H1 (cell line): ENCODE measurements at regions not wholly inside any gene's neighbourhood (a gene's known extent, or its start where the extent isn't known, plus 50 kb on each side); places are given as distances from the start of the nearest gene placed in this dataset.

ENCODE experiments used
- CTCF ChIA-PET: fragments of 300-600 bp; sonication (Branson Sonifier 250); formaldehyde crosslinking; loops from one replicate; lab custom pipeline; 2021; ENCODE audit not compliant: partially characterized antibody; lab: Charles Lee
- POLR2A ChIA-PET: fragments of 300-600 bp; sonication (Branson Sonifier 250); formaldehyde crosslinking; loops from one replicate; lab custom pipeline; 2021; ENCODE audit warnings: inconsistent platforms; ENCODE audit not compliant: partially characterized antibody; lab: Charles Lee
- DNase-seq, 2 experiments: peaks; one replicate each; pipeline versions ENCODE4 v3.0.0 to v3.0.0-alpha.2; 2010 to 2022; ENCODE audit warnings: low spot score in 2 of 2, low read depth in 1 of 2, mixed read lengths in 1 of 2
- FAIRE-seq: peaks from 2 replicates; lab custom pipeline; 2011; peaks lifted over from hg19 to GRCh38; lab: Jason Lieb, UNC
- H2AFZ ChIP-seq: 2 replicates; pipeline ENCODE4 v1.8.1; 2012; ENCODE audit warnings: low read length, inconsistent platforms
- H2AK5ac ChIP-seq: 2 replicates; pipeline ENCODE4 v1.6.1; 2013; ENCODE audit warnings: low read depth, low read length
- H2BK120ac ChIP-seq: replicated peaks from 2 replicates; pipeline ENCODE3; 2013; ENCODE audit warnings: low read depth, low read length, inconsistent platforms
- H2BK12ac ChIP-seq: 2 replicates; pipeline ENCODE4 v1.6.1; 2013; ENCODE audit warnings: low read depth, low read length
- H2BK15ac ChIP-seq: 2 replicates; pipeline ENCODE4 v1.6.1; 2013; ENCODE audit warnings: low read length
- H2BK20ac ChIP-seq: 2 replicates; pipeline ENCODE4 v1.6.1; 2013; ENCODE audit warnings: low read length
- H2BK5ac ChIP-seq: 2 replicates; pipeline ENCODE4 v1.6.1; 2013; ENCODE audit warnings: low read depth, low read length
- H3K14ac ChIP-seq: 2 replicates; pipeline ENCODE4 v1.6.1; 2013; ENCODE audit warnings: inconsistent platforms; ENCODE audit not compliant: insufficient read length
- H3K18ac ChIP-seq: 2 replicates; pipeline ENCODE4 v1.6.1; 2013; ENCODE audit warnings: low read length; ENCODE audit errors: extremely low read depth
- H3K23ac ChIP-seq: 2 replicates; pipeline ENCODE4 v1.6.1; 2013; ENCODE audit warnings: inconsistent platforms; ENCODE audit not compliant: insufficient read length
- H3K23me2 ChIP-seq: 2 replicates; pipeline ENCODE4 v1.6.1; 2013; ENCODE audit warnings: low read depth, low read length
- H3K27ac ChIP-seq: 2 replicates; pipeline ENCODE4 v1.6.1; 2011; ENCODE audit warnings: low read depth, low read length, inconsistent platforms
- H3K27me3 ChIP-seq, 4 experiments: replicated peaks in 1 of 4; 1 replicate in 1 of 4; 2 replicates in 3 of 4; pipeline versions ENCODE4 v1.6.1 to v1.8.1; 2011 to 2013; ENCODE audit warnings: low read length in 3 of 4, mild to moderate bottlenecking in 3 of 4, inconsistent platforms in 2 of 4, mixed read lengths in 2 of 4, moderate library complexity in 1 of 4; ENCODE audit not compliant: control insufficient read depth in 3 of 4, insufficient read depth in 3 of 4; ENCODE audit errors: extremely low read depth in 1 of 4
- H3K36me3 ChIP-seq, 4 experiments: 2 replicates each; pipeline versions ENCODE4 v1.6.1 to v1.8.1; 2011 to 2013; ENCODE audit warnings: mild to moderate bottlenecking in 4 of 4, low read length in 3 of 4, moderate library complexity in 2 of 4, control low read depth in 1 of 4, inconsistent platforms in 1 of 4; ENCODE audit not compliant: insufficient read depth in 4 of 4, control insufficient read depth in 2 of 4
- H3K4ac ChIP-seq: replicated peaks from 2 replicates; pipeline ENCODE3; 2013; ENCODE audit warnings: low read length, low read depth, mixed read lengths, inconsistent platforms; ENCODE audit not compliant: insufficient read length
- H3K4me1 ChIP-seq, 4 experiments: replicated peaks in 1 of 4; 1 replicate in 1 of 4; 2 replicates in 3 of 4; pipeline versions ENCODE4 v1.6.1 to v1.8.1; 2011 to 2013; ENCODE audit warnings: low read length in 3 of 4, inconsistent platforms in 2 of 4, mixed read lengths in 1 of 4; ENCODE audit not compliant: insufficient read depth in 4 of 4, control insufficient read depth in 3 of 4
- H3K4me2 ChIP-seq, 2 experiments: 2 replicates each; pipeline versions ENCODE4 v1.6.1 to v1.8.1; 2011 to 2013; ENCODE audit warnings: low read depth in 2 of 2, low read length in 2 of 2, control low read depth in 1 of 2, inconsistent platforms in 1 of 2, mild to moderate bottlenecking in 1 of 2; ENCODE audit not compliant: insufficient read depth in 1 of 2
- H3K4me3 ChIP-seq, 4 experiments: fragments of 200-600, 300-600 bp in 1 of 4; sonication (generic), shearing (Covaris generic), sonication (Bioruptor Twin) in 1 of 4; 2 replicates each; pipeline versions ENCODE4 v1.5.1 to v1.8.1; 2011 to 2016; ENCODE audit warnings: low read length in 4 of 4, low read depth in 3 of 4, control low read depth in 2 of 4, inconsistent platforms in 2 of 4, mild to moderate bottlenecking in 2 of 4, mixed read lengths in 1 of 4, moderate library complexity in 1 of 4; ENCODE audit not compliant: insufficient read depth in 2 of 4; ENCODE audit errors: extremely low read depth in 1 of 4
- H3K56ac ChIP-seq: replicated peaks from 2 replicates; pipeline ENCODE3; 2013; ENCODE audit warnings: low read depth, mild to moderate bottlenecking, mixed read lengths, low read length, inconsistent platforms; ENCODE audit not compliant: insufficient read length
- H3K79me1 ChIP-seq: 2 replicates; pipeline ENCODE4 v1.6.1; 2013; ENCODE audit warnings: low read depth, low read length, control low read depth
- H3K79me2 ChIP-seq, 2 experiments: 2 replicates each; pipeline versions ENCODE4 v1.6.1 to v1.8.1; 2012 to 2013; ENCODE audit warnings: low read length in 2 of 2, mild to moderate bottlenecking in 2 of 2, inconsistent platforms in 1 of 2; ENCODE audit not compliant: insufficient read depth in 2 of 2, control insufficient read depth in 1 of 2
- H3K9ac ChIP-seq, 4 experiments: replicated peaks in 1 of 4; 1 replicate in 1 of 4; 2 replicates in 3 of 4; pipeline versions ENCODE4 v1.6.1 to v1.8.1; 2011 to 2013; ENCODE audit warnings: low read depth in 3 of 4, low read length in 3 of 4, control low read depth in 2 of 4, mild to moderate bottlenecking in 2 of 4, moderate library complexity in 2 of 4, inconsistent platforms in 1 of 4; ENCODE audit errors: extremely low read depth in 1 of 4
- H3K9me3 ChIP-seq, 2 experiments: 2 replicates each; pipeline versions ENCODE4 v1.6.1 to v1.8.1; 2012 to 2013; ENCODE audit warnings: mild to moderate bottlenecking in 2 of 2, moderate library complexity in 2 of 2, control low read depth in 1 of 2, inconsistent platforms in 1 of 2, low read depth in 1 of 2, low read length in 1 of 2, mixed read lengths in 1 of 2; ENCODE audit not compliant: insufficient read depth in 2 of 2
- H4K20me1 ChIP-seq, 2 experiments: replicated peaks in 1 of 2; 2 replicates each; pipeline versions ENCODE3 to v1.8.1; 2011 to 2013; ENCODE audit warnings: inconsistent platforms in 2 of 2, low read length in 2 of 2, mild to moderate bottlenecking in 1 of 2; ENCODE audit not compliant: insufficient read depth in 2 of 2, control insufficient read depth in 1 of 2
- H4K5ac ChIP-seq: 2 replicates; pipeline ENCODE4 v1.6.1; 2013; ENCODE audit warnings: low read length, low read depth, mixed read lengths, inconsistent platforms; ENCODE audit not compliant: insufficient read length
- H4K8ac ChIP-seq: 2 replicates; pipeline ENCODE4 v1.8.0; 2013; ENCODE audit warnings: mild to moderate bottlenecking, moderate library complexity, low read length, inconsistent platforms; ENCODE audit not compliant: insufficient read depth; ENCODE audit errors: extremely low read depth
- H4K91ac ChIP-seq: replicated peaks from 2 replicates; pipeline ENCODE3; 2013; ENCODE audit warnings: low read length, mixed read lengths, inconsistent platforms; ENCODE audit not compliant: insufficient read length
- ATF2 ChIP-seq: IDR thresholded peaks from 2 replicates; pipeline ENCODE4 v1.6.1; 2012; ENCODE audit warnings: low read length, inconsistent platforms
- ATF3 ChIP-seq: IDR thresholded peaks from 2 replicates; pipeline ENCODE4 v1.6.1; 2011; ENCODE audit warnings: low read depth, mild to moderate bottlenecking, low read length; ENCODE audit not compliant: insufficient read depth
- CEBPB ChIP-seq: IDR thresholded peaks from 2 replicates; pipeline ENCODE4 v1.6.1; 2012; ENCODE audit warnings: low read depth, low read length
- CHD1 ChIP-seq: IDR thresholded peaks from 2 replicates; pipeline ENCODE4 v1.6.1; 2012; ENCODE audit warnings: low read depth, low read length, improper control_type of control experiment
- EP300 ChIP-seq, 2 experiments: IDR thresholded peaks; 1 replicate in 1 of 2; 2 replicates in 1 of 2; pipeline ENCODE4 v1.6.1; 2011 to 2012; ENCODE audit warnings: low read depth in 2 of 2, low read length in 2 of 2, mild to moderate bottlenecking in 2 of 2, borderline replicate concordance in 1 of 2, inconsistent platforms in 1 of 2, moderate library complexity in 1 of 2
- FOSL1 ChIP-seq: IDR thresholded peaks from 2 replicates; pipeline ENCODE4 v1.6.1; 2011; ENCODE audit warnings: mild to moderate bottlenecking, low read depth, low read length, moderate library complexity; ENCODE audit not compliant: insufficient read depth
- KDM4A ChIP-seq: IDR thresholded peaks from one replicate; pipeline ENCODE4 v1.7.1; 2012; ENCODE audit warnings: low read depth, mild to moderate bottlenecking, moderate library complexity, low read length, inconsistent platforms; ENCODE audit not compliant: severe bottlenecking
- POLR2A ChIP-seq, 2 experiments: IDR thresholded peaks; 1 replicate in 1 of 2; 2 replicates in 1 of 2; pipeline ENCODE4 v1.6.1; 2011; ENCODE audit warnings: low read depth in 2 of 2, low read length in 2 of 2, mild to moderate bottlenecking in 2 of 2; ENCODE audit errors: control extremely low read depth in 1 of 2
- RFX5 ChIP-seq: IDR thresholded peaks from 2 replicates; pipeline ENCODE4 v1.6.1; 2011; ENCODE audit warnings: low read depth, low read length, improper control_type of control experiment, borderline replicate concordance
- TAF7 ChIP-seq: optimal IDR thresholded peaks from 2 replicates; pipeline ENCODE3; 2011; ENCODE audit warnings: low read depth, mild to moderate bottlenecking, inconsistent platforms, low read length, moderate library complexity, borderline replicate concordance
- WGBS, 2 experiments: shearing (Covaris generic) in 1 of 2; methylation state at CpG; one replicate each; pipeline versions ENCODE4 v1.1.6 to v1.1.7; 2013 to 2015; ENCODE audit warnings: low lambda C conversion rate in 2 of 2, mixed read lengths in 2 of 2, inconsistent platforms in 1 of 2, low coverage in 1 of 2, missing lambda C conversion rate in 1 of 2; ENCODE audit not compliant: insufficient replicate concordance in 2 of 2, insufficient coverage in 1 of 2, insufficient read length in 1 of 2; ENCODE audit errors: extremely low coverage in 1 of 2, missing lambda C conversion rate in 1 of 2; 5-methylcytosine and 5-hydroxymethylcytosine counted together

GRCh38 chr7:155867280-155867679, 55.0 kb upstream of the SHH start:
- Histone ChIP-seq H4K91ac (no peak overlapping the region), H2AK5ac (no peak overlapping the region), H3K27me3 (no peaks in the 10 kb centered on the region), H3K27ac (no peak overlapping the region), H3K79me2 (no peaks in the 10 kb centered on the region), H3K23me2 (no peaks in the 10 kb centered on the region), H3K4me3 (no peak overlapping the region), H3K9ac (no peak overlapping the region), H2BK12ac (no peak overlapping the region), H3K18ac (no peak overlapping the region), H3K4ac (no peak overlapping the region), H2BK15ac (no peak overlapping the region), H2AFZ (no peak overlapping the region), H4K8ac (no peak overlapping the region), H3K56ac (no peak overlapping the region), H3K4me1 (peaks cover 0 to 4% (median 0%) of the 10 kb centered on the region in 4 experiments; a peak in 3 of 7 replicates), H2BK120ac (no peak overlapping the region), H4K5ac (no peak overlapping the region), H3K23ac (no peak overlapping the region), H3K4me2 (no peak overlapping the region), H4K20me1 (no peaks in the 10 kb centered on the region), H3K36me3 (no peaks in the 10 kb centered on the region), H2BK5ac (no peak overlapping the region), H3K9me3 (peaks cover 2 to 5% of the 10 kb centered on the region in 2 experiments; a peak in 2 of 4 replicates), H3K79me1 (no peaks in the 10 kb centered on the region), H2BK20ac (no peak overlapping the region), H3K14ac (no peak overlapping the region)
- POLR2A ChIA-PET, result no interaction called here
- peak in 1 of 2 experiments; percentile 2 for DNase-seq
- no peak for TF ChIP-seq POLR2A (IDR thresholded peaks at IDR 0.05; ENCODE audit: control extremely low read depth in 1 of 2, low read depth in 2 of 2, low read length in 2 of 2)
- TF ChIP-seq ATF3, result no peak
- no peak for TF ChIP-seq ATF2
- TF ChIP-seq EP300 (IDR thresholded peaks at IDR 0.05; ENCODE audit: borderline replicate concordance in 1 of 2, low read depth in 2 of 2, low read length in 2 of 2), result no peak
- no peak for TF ChIP-seq KDM4A
- no peak for TF ChIP-seq RFX5
- TF ChIP-seq CEBPB, result no peak
- no peak for TF ChIP-seq FOSL1
- TF ChIP-seq TAF7, result no peak
- no peak for TF ChIP-seq CHD1
- CTCF ChIA-PET, result no interaction called here
- FAIRE-seq, result no peak
- 85% methylated on average over 3 of the region's 3 CpGs; no CpG with 5 or more reads in 1 of the 2 experiments for WGBS, 2 experiments
